ENCODE measurements at regions not wholly inside any gene's neighbourhood (a gene's known extent, or its start where the extent isn't known, plus 50 kb on each side); places are given as distances from the start of the nearest gene placed in this dataset.

DNA sequence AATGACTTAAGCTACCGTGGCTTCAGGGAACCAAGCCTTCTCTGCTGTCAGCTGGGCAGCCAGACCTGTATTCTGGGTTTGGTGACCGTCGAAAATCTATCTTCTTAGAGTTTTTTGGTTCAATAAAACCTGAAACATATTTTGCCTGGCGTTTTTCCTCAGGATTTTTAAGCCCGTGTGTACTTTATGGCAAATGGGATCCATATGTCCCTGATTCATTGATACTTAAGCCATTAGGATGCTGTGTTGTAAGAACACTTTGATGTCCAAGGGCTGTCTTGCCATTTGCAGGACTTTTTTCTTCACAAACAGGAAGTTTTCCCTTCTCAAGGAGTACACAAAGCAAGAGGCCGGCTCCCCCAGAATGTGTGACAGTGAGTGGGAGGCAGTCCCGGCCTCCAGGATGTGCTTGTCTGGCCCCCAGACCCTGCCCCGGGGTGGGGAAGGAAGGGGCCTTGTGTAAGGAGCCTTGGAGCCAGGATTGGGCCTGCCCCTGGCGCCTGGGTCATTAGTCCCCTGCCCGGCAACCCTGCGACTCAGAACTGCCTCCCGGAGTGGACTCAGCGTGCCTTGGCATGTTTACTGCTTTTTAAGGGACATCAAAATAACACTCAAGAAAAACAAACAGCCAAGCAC is 83.4 kb upstream of the SMIM23 start:
- TF ChIP-seq, protein P1, sequence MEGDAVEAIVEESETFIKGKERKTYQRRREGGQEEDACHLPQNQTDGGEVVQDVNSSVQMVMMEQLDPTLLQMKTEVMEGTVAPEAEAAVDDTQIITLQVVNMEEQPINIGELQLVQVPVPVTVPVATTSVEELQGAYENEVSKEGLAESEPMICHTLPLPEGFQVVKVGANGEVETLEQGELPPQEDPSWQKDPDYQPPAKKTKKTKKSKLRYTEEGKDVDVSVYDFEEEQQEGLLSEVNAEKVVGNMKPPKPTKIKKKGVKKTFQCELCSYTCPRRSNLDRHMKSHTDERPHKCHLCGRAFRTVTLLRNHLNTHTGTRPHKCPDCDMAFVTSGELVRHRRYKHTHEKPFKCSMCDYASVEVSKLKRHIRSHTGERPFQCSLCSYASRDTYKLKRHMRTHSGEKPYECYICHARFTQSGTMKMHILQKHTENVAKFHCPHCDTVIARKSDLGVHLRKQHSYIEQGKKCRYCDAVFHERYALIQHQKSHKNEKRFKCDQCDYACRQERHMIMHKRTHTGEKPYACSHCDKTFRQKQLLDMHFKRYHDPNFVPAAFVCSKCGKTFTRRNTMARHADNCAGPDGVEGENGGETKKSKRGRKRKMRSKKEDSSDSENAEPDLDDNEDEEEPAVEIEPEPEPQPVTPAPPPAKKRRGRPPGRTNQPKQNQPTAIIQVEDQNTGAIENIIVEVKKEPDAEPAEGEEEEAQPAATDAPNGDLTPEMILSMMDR (IDR thresholded peaks at IDR 0.05; ENCODE audit: control extremely low read depth, extremely low read depth) = no peak
- Histone ChIP-seq H3K9me3 (ENCODE audit: control insufficient read depth in 4 of 4, insufficient read depth in 3 of 4, low read length in 3 of 4) (peaks cover 0 to 4% (median 0%) of the 10 kb centered on the region in 4 donors), H3K27me3 (ENCODE audit: control insufficient read depth in 3 of 3, insufficient read depth in 3 of 3, low read length in 2 of 3) (no peaks in the 10 kb centered on the region), H3K4me3 (no peak overlapping the region), H3K27ac (ENCODE audit: low read depth in 1 of 2, low read length in 1 of 2) (no peak overlapping the region), H3K9ac (ENCODE audit: insufficient read depth in 1 of 2, low read length in 2 of 2) (no peak overlapping the region), H3K4me1 (ENCODE audit: control insufficient read depth in 5 of 5, insufficient read depth in 5 of 5, low read length in 5 of 5) (peaks cover 0 to 24% (median 0%) of the 10 kb centered on the region in 5 donors), H3K36me3 (ENCODE audit: control insufficient read depth in 4 of 4, insufficient read depth in 4 of 4, low read length in 4 of 4) (no peaks in the 10 kb centered on the region)
- ATAC-seq (ENCODE audit: insufficient read depth, low FRiP score) = no peak
- DNase-seq = peak; percentile 46 to 58 (median 54)
- WGBS, 2 donors = 65 to 86% methylated on average over 13 of the region's 13 CpGs

DNA sequence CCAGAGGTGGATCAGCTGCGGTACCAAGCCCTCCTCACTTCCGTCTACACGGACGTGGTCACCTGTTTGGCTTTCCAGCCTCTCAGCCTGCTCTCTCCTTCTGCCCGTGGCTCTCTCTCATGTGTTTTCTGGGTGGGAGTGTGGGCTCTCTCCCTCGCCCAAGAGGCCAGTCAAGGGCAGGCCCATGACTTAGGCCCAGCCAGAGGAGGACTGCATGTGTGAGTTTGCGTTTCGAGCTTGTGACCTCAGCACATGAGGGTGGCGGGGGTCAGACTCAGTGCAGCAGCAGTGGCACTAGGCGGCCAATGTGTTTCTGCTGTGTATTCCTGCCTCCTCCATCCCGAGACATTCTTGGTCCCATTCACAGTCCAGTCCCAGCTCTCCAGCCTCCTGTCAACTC is 82.5 kb upstream of the SMIM23 start:
- DNase-seq = no peak
- Histone ChIP-seq H3K36me3 (ENCODE audit: control insufficient read depth in 4 of 4, insufficient read depth in 4 of 4, low read length in 4 of 4) (no peaks in the 10 kb centered on the region), H3K9me3 (ENCODE audit: control insufficient read depth in 4 of 4, insufficient read depth in 3 of 4, low read length in 3 of 4) (peaks cover 0 to 2% (median 0%) of the 10 kb centered on the region in 4 donors), H3K9ac (ENCODE audit: insufficient read depth in 1 of 2, low read length in 2 of 2) (no peak overlapping the region), H3K27me3 (ENCODE audit: control insufficient read depth in 3 of 3, insufficient read depth in 3 of 3, low read length in 2 of 3) (no peaks in the 10 kb centered on the region), H3K4me1 (ENCODE audit: control insufficient read depth in 5 of 5, insufficient read depth in 5 of 5, low read length in 5 of 5) (peaks cover 0 to 20% (median 0%) of the 10 kb centered on the region in 5 donors), H3K27ac (ENCODE audit: low read depth in 1 of 2, low read length in 1 of 2) (no peak overlapping the region), H3K4me3 (no peak overlapping the region)
- TF ChIP-seq, protein P1 (IDR thresholded peaks at IDR 0.05; ENCODE audit: control extremely low read depth, extremely low read depth) = no peak
- WGBS, 2 donors = 92 to 94% methylated on average over 11 of the region's 11 CpGs
- ATAC-seq (ENCODE audit: insufficient read depth, low FRiP score) = no peak

DNA sequence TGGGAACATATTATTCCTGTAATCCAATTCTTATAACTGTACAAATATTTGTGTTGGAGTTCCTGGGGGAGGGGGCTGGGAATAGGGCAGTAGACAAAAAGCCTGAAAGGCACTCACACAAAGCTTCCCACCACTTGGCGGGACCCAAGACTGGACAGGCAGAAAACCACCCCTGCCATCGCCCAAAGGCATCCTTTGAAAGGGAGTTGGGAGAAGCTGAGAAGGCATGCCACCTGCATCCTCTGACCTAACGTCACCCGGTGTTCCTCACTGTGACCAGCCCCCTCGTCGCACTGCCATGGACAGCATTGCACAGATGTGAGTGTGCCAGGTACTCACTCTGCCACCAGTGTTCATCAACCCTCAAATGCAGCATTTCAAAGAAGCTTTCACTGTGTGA is 80.6 kb upstream of the SMIM23 start:
- Histone ChIP-seq H3K27me3 (ENCODE audit: control insufficient read depth in 3 of 3, insufficient read depth in 3 of 3, low read length in 2 of 3) (no peaks in the 10 kb centered on the region), H3K4me3 (no peak overlapping the region), H3K9ac (ENCODE audit: insufficient read depth in 1 of 2, low read length in 2 of 2) (no peak overlapping the region), H3K4me1 (ENCODE audit: control insufficient read depth in 5 of 5, insufficient read depth in 5 of 5, low read length in 5 of 5) (peaks cover 0 to 20% (median 3%) of the 10 kb centered on the region in 5 donors), H3K9me3 (ENCODE audit: control insufficient read depth in 4 of 4, insufficient read depth in 3 of 4, low read length in 3 of 4) (peaks cover 0 to 2% (median 0%) of the 10 kb centered on the region in 4 donors), H3K36me3 (ENCODE audit: control insufficient read depth in 4 of 4, insufficient read depth in 4 of 4, low read length in 4 of 4) (no peaks in the 10 kb centered on the region), H3K27ac (ENCODE audit: low read depth in 1 of 2, low read length in 1 of 2) (no peak overlapping the region)
- TF ChIP-seq, protein P1 (IDR thresholded peaks at IDR 0.05; ENCODE audit: control extremely low read depth, extremely low read depth) = no peak
- ATAC-seq (ENCODE audit: insufficient read depth, low FRiP score) (no peak), DNase-seq (no peak)
- 90 to 95% methylated on average over 6 of the region's 6 CpGs for WGBS, 2 donors

Measured in lung (tissue), 11 donors.